Aorta (tissue), 5 donors: ENCODE measurements at regions not wholly inside any gene's neighbourhood (a gene's known extent, or its start where the extent isn't known, plus 50 kb on each side); places are given as distances from the start of the nearest gene placed in this dataset.

Source experiments
- ATAC-seq: fragments of 200-7000 bp; cut with Tn5 transposase; one replicate; pipeline ENCODE4 v1.9.1; 2022; ENCODE audit warnings: moderate library complexity; ENCODE audit not compliant: low FRiP score
- DNase-seq, 2 donors: peaks; one replicate each; pipeline ENCODE4 v3.0.0-alpha.2; 2020
- H3K27ac ChIP-seq, 2 donors: one replicate each; pipeline ENCODE4 v1.5.1; 2013; ENCODE audit warnings: low read length in 2 of 2, mild to moderate bottlenecking in 2 of 2, moderate library complexity in 2 of 2, control low read depth in 1 of 2, inconsistent platforms in 1 of 2, low read depth in 1 of 2
- H3K27me3 ChIP-seq, 2 donors: one replicate each; pipeline ENCODE4 v1.6.1; 2013; ENCODE audit warnings: control low read depth in 1 of 2, low read length in 1 of 2, mild to moderate bottlenecking in 1 of 2, moderate library complexity in 1 of 2; ENCODE audit not compliant: insufficient read depth in 2 of 2, control insufficient read depth in 1 of 2
- H3K36me3 ChIP-seq, 2 donors: one replicate each; pipeline ENCODE4 v1.6.1; 2013; ENCODE audit warnings: control low read depth in 1 of 2, low read length in 1 of 2, mild to moderate bottlenecking in 1 of 2; ENCODE audit not compliant: insufficient read depth in 2 of 2, control insufficient read depth in 1 of 2
- H3K4me1 ChIP-seq, 2 donors: one replicate each; pipeline ENCODE4 v1.6.1; 2013; ENCODE audit warnings: low read length in 2 of 2, control low read depth in 1 of 2, mild to moderate bottlenecking in 1 of 2, moderate library complexity in 1 of 2; ENCODE audit not compliant: insufficient read depth in 2 of 2, control insufficient read depth in 1 of 2
- H3K4me3 ChIP-seq, 2 donors: one replicate each; pipeline ENCODE4 v1.5.1; 2013; ENCODE audit warnings: low read length in 2 of 2, control low read depth in 1 of 2, mild to moderate bottlenecking in 1 of 2
- H3K9me3 ChIP-seq: one replicate; pipeline ENCODE4 v1.6.1; 2013; ENCODE audit warnings: mild to moderate bottlenecking, low read length; ENCODE audit not compliant: control insufficient read depth
- WGBS, 2 donors: extraction: QIAGEN DNeasy Blood & Tissue Kit; methylation state at CpG; one replicate each; pipeline ENCODE4 v1.1.7; 2013; 5-methylcytosine and 5-hydroxymethylcytosine counted together
- intact Hi-C, 2 donors: fragments of 100-400 bp; cut with DNase I; formaldehyde crosslinking; loops; one replicate each; pipeline versions ENCODE4 v1.14.2 to v1.15.0; 2022
- donor health status: healthy with polysubstance abuse.
- donor health status: Bipolar disorder and iron deficiency.
- donor health status: DM: no; HTN: no; CAD: no.
- donor health status: DM: no; HTN: no; CAD: no.
- donor health status: DM: yes; HTN: yes; CAD: no.

DNA sequence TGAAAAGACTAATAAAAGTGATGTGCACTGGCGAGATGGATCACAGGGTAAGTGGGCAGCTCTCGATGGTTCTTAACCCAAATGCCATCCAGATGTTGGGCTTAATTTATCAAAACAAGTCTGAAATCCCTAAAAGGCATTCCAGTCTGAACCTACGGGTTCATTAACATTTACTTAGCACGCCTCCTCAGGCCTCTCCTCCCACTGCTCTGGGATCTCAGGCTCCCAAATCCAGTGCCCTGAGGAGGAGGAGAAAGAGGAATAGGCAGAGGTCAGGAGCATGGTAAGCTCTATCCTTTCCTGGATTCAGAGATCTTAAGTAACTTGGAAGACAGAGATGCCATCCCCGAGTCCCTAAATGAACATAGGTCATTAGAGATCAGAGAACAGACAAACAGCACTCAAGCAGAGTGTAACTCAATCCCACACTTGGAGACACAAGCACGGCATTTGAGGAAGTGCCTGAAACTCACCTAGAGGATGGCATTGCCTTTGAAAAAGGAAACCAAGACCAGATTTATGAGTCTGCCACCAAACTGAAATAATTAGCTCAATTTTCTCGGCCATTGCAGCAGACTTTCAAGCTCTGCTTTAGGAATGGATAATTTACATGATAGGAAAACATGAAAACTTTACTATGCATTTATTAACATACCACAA lies 140.9 kb downstream of the CXCL12 start:
- no peak for ATAC-seq
- Histone ChIP-seq H3K4me1 (no peaks in the 10 kb centered on the region), H3K27ac (no peak overlapping the region), H3K9me3 (no peaks in the 10 kb centered on the region), H3K27me3 (no peaks in the 10 kb centered on the region), H3K4me3 (no peak overlapping the region), H3K36me3 (no peaks in the 10 kb centered on the region)
- DNase-seq, result no peak
- 94 to 96% methylated on average over 7 of the region's 7 CpGs for WGBS, 2 donors
- intact Hi-C loops, result no loop called here

DNA sequence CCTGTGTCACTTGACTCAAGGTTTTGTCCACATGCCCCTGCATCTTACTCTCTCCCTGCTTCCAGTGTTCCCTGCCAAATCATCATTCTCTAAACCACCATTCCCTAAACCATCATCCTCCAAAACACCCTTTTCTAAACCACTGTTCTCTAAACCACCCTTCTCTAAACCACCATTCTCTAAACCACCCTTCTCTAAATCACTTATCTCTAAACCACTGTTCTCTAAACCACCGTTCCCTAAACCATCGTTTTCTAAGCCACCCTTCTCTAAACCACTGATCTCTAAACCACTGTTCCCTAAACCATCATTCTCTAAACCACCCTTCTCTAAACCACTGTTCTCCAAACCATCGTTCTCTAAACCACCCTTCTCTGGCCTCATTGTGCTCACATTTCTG lies 142.1 kb downstream of the CXCL12 start:
- WGBS, 2 donors, result 93% methylated on average over 3 of the region's 3 CpGs
- H3K27ac ChIP-seq, result no peak overlapping the region
- DNase-seq, result no peak
- no peaks in the 10 kb centered on the region for H3K9me3 ChIP-seq
- no peak overlapping the region for H3K4me3 ChIP-seq
- no peaks in the 10 kb centered on the region for H3K36me3 ChIP-seq
- H3K27me3 ChIP-seq, result no peaks in the 10 kb centered on the region
- intact Hi-C loops, result no loop called here
- ATAC-seq, result no peak
- no peaks in the 10 kb centered on the region for H3K4me1 ChIP-seq

DNA sequence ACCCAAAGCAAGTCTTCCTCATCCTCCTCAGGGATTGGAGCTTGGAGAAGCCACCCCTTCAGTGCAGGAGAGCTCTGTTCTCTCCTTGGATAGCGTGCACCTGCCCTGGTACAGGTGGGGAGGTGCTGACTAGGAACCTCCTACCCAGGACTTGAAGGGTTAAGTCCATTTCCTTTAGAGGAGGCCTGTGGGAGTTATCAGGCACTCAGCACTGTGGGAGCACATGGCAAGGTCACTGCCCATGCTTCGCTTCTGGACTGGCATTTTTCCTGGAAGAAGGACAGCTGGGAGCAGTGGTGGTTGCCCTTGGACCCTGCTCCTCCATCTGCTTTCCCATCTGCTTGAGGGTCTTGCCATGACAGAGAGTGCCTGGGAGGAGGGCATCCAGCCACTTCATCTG lies 142.8 kb downstream of the CXCL12 start:
- H3K9me3 ChIP-seq, result no peaks in the 10 kb centered on the region
- H3K4me1 ChIP-seq, result no peaks in the 10 kb centered on the region
- no peaks in the 10 kb centered on the region for H3K36me3 ChIP-seq
- H3K27ac ChIP-seq, result no peak overlapping the region
- no peaks in the 10 kb centered on the region for H3K27me3 ChIP-seq
- ATAC-seq, result no peak
- WGBS, 2 donors, result 53 to 61% methylated on average over 2 of the region's 2 CpGs
- intact Hi-C loops, result no loop called here
- no peak overlapping the region for H3K4me3 ChIP-seq
- DNase-seq, result no peak

DNA sequence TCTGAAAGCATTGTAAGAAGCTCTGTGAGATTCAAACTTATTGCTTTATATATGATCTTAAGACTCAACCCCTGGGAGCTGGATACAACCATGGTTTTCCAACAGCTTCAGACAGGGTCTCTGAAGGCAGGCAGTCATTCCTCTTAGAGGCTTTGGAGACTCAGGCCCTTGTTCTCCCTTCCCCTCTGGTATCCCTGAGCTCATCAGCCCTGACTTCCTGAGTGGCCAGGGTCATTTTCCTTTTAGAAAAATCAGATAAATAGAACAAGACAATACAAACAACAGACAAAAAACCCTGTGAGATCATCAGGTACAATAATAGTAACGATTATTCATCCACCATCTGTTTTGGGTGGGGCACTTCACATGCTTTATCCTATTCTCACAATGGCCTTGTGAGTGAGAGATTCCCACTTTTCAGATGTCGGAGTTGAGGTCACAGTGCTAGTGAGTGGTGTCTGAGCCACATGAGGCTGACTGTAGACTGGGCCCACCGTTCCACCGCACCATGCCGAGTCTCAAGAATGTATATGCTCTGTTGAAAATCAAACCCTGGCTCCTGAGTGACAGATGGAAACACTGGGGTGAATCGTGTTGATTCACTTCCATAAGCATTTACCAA lies 144.2 kb downstream of the CXCL12 start:
- WGBS, 2 donors, result 87 to 95% methylated on average over 6 of the region's 6 CpGs
- no peak overlapping the region for H3K27ac ChIP-seq
- no peaks in the 10 kb centered on the region for H3K9me3 ChIP-seq
- ATAC-seq (no peak), DNase-seq (no peak)
- intact Hi-C loops, result no loop called here
- H3K4me3 ChIP-seq, result no peak overlapping the region
- H3K4me1 ChIP-seq, result no peaks in the 10 kb centered on the region
- H3K36me3 ChIP-seq, result no peaks in the 10 kb centered on the region
- H3K27me3 ChIP-seq, result no peaks in the 10 kb centered on the region

DNA sequence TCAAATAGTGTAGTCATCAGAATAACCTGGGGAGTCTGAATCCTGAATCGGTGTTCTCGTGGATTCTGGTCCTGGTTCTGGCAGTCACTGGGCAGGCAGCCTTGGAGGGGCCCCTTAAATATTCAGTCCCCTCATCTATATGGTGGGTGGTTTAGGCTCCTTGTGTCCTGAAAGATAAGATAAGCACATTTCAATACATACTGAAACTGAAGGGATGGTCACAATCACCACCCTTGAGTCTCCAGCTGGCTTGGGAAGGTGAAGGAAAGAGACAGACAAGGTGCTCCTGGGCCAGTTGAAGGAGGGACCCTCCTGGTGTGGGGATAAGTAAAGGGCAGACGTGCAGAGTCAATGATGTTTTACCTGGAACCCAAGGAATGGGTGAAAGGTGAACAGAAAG lies 146.7 kb downstream of the CXCL12 start:
- no peaks in the 10 kb centered on the region for H3K4me1 ChIP-seq
- no peak overlapping the region for H3K4me3 ChIP-seq
- DNase-seq (no peak), ATAC-seq (no peak)
- no peaks in the 10 kb centered on the region for H3K36me3 ChIP-seq
- intact Hi-C loops, result no loop called here
- H3K27me3 ChIP-seq, result no peaks in the 10 kb centered on the region
- no peaks in the 10 kb centered on the region for H3K9me3 ChIP-seq
- 77 to 99% methylated on average over 3 of the region's 3 CpGs for WGBS, 2 donors
- H3K27ac ChIP-seq, result no peak overlapping the region

DNA sequence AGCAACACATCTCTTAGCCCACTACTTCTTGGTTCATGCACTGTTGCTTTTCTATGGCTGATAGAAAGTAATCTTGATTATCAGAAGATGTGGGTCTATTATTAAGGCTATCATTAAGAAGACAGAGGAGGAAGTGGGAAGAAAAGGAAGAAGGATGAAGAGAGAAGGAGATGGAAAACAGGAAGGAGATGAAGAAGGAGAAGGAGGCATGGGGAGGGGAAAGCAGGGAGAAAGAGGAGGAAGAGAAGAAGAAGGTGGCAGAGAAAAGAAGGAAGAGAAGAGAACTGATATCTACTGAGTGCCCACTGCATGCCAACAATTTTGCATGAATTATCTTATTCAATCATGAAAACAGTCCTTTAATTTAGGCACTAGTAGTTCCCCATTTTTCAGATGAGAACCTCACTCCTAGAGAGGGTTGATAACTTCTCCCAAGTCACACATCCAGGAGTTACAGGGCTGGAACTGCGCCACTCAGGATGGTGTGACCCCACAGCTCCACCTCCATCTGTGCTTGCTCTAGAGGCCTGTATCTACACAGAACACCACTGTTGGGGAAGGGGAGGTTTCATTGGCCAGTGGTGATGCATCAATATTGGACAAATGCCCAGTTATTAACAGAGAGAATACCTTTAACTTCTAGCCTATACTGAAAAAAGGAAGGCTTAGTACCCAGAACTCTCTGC lies 147.4 kb downstream of the CXCL12 start:
- DNase-seq, result no peak
- WGBS, 2 donors, result 96 to 97% methylated on average over 1 of the region's 1 CpG
- intact Hi-C loops, result no loop called here
- Histone ChIP-seq H3K36me3 (no peaks in the 10 kb centered on the region), H3K9me3 (no peaks in the 10 kb centered on the region), H3K4me1 (no peaks in the 10 kb centered on the region), H3K27ac (no peak overlapping the region), H3K4me3 (no peak overlapping the region), H3K27me3 (no peaks in the 10 kb centered on the region)
- no peak for ATAC-seq

DNA sequence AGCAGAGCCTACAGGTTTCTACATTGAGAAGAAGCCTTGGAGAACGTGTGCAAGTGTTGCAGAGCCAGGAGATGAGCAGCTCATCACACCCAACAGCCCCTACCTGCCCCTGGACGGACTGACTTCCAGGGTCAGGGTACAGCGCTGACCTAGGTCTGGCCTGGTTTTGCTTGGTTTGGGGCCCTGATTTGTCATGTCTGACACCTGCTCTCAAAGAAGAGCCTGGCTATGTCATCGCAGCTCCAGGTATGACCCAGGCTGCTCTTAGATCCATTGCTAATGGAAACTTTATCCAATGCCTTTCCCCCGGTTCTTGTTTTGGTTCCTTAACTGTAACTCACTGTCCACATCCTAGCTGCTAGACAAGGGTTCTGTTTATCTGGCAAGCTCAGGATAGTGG lies 149.5 kb downstream of the CXCL12 start:
- DNase-seq, result no peak
- H3K27ac ChIP-seq, result no peak overlapping the region
- H3K4me1 ChIP-seq, result no peaks in the 10 kb centered on the region
- no peak for ATAC-seq
- H3K27me3 ChIP-seq, result no peaks in the 10 kb centered on the region
- H3K9me3 ChIP-seq, result no peaks in the 10 kb centered on the region
- no peaks in the 10 kb centered on the region for H3K36me3 ChIP-seq
- H3K4me3 ChIP-seq, result no peak overlapping the region
- whole genome bisulfite sequencing, 2 donors, result 97 to 98% methylated on average over 5 of the region's 5 CpGs
- intact Hi-C loops, result no loop called here

DNA sequence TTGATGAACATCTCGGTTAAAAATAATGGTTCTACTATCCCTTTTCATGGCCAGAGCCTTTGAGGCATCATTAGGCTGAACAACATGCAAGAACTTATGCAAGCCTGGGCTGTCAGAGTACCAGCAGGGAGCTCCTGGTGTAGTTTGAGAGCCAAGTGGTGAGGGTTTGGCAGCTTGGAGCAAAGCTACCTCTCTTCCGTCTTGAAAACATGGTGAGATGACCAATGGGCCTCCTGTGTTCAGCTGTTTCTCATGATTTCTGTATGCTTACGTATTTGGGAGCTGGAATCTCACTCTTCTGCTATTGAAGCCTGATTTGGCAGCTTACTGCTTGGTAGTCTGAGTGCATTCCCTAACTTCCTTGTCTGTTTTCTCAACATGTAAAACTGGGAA lies 150.4 kb downstream of the CXCL12 start:
- no peak for DNase-seq
- Histone ChIP-seq H3K9me3 (no peaks in the 10 kb centered on the region), H3K4me3 (no peak overlapping the region), H3K27ac (no peak overlapping the region), H3K36me3 (no peaks in the 10 kb centered on the region), H3K4me1 (no peaks in the 10 kb centered on the region), H3K27me3 (no peaks in the 10 kb centered on the region)
- 78 to 83% methylated on average over 3 of the region's 3 CpGs for WGBS, 2 donors
- intact Hi-C loops, result no loop called here
- no peak for ATAC-seq
